ENCODE measurements at regions not wholly inside any gene's neighbourhood (a gene's known extent, or its start where the extent isn't known, plus 50 kb on each side); places are given as distances from the start of the nearest gene placed in this dataset.

DNA sequence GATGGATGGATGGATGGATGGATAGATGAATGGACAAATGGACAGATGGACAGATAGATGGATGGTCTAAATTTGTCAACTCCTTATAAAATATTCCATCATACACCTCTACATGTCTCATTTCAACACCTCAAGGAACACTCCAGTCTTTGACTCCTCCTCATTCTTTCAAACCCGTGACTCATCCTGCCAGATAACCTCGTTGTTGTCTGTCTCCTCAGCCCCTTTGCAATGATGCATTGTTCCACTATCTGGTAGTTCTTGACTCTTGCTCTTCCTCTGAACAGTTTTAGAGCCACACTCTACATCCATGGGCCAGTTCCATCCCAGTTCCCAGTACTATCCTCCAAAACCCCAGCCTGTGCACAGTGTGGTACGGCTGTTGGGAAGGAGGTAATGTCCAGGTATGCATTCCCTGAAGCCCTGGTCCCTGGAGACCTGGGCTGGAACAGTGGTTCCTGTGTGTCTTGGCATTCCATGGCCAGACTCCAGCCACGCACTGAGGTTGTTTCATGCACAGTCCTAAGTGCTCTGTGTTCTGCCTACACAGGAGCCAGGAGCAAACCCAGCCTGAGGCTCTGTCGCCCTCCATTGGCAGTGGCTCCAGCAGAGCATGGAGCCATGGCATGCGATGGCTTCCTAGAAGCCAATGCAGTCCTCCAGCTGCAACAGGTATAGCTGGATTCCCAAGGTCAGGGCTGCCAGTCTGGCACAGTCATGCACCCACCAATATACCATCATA lies 105.7 kb downstream of the C17orf67 start:
- TF ChIP-seq, protein P1, sequence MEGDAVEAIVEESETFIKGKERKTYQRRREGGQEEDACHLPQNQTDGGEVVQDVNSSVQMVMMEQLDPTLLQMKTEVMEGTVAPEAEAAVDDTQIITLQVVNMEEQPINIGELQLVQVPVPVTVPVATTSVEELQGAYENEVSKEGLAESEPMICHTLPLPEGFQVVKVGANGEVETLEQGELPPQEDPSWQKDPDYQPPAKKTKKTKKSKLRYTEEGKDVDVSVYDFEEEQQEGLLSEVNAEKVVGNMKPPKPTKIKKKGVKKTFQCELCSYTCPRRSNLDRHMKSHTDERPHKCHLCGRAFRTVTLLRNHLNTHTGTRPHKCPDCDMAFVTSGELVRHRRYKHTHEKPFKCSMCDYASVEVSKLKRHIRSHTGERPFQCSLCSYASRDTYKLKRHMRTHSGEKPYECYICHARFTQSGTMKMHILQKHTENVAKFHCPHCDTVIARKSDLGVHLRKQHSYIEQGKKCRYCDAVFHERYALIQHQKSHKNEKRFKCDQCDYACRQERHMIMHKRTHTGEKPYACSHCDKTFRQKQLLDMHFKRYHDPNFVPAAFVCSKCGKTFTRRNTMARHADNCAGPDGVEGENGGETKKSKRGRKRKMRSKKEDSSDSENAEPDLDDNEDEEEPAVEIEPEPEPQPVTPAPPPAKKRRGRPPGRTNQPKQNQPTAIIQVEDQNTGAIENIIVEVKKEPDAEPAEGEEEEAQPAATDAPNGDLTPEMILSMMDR (IDR thresholded peaks at IDR 0.05) = no peak
- no peak for TF ChIP-seq ZFX (IDR thresholded peaks at IDR 0.05; ENCODE audit: borderline replicate concordance)

Data from 22Rv1 (cell line).